ENCODE measurements at regions not wholly inside any gene's neighbourhood (a gene's known extent, or its start where the extent isn't known, plus 50 kb on each side); places are given as distances from the start of the nearest gene placed in this dataset.

DNA sequence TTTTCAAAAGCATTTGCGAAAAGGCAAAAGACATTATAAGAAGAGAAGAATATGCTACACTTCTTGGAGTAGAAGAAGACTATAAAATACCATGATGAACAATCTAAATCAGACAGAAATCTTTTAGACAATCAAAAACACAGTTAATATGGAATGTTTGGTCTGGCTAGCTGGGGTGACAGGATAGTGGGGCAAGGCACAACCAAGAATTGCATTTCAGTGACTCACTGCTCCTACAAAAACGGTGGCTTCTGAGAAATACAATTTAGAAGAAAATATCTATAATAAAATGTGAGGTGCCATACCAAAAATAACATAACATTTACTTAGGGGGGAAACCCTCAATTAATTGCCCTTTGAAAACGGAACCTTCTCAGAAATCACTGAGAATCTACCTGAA is 363.4 kb downstream of the NPR3 start:
- ChIA-PET CTCF (interaction anchor here (0.6 kb wide), 1 partner anchor 348 kb away, joined by 3 read pairs; no protein-coding TSS in a partner anchor), POLR2A (ENCODE audit: low non-redundant PET) (no interaction called here)
- no peak overlapping the region for H3K27ac ChIP-seq
- TF ChIP-seq, protein P1, sequence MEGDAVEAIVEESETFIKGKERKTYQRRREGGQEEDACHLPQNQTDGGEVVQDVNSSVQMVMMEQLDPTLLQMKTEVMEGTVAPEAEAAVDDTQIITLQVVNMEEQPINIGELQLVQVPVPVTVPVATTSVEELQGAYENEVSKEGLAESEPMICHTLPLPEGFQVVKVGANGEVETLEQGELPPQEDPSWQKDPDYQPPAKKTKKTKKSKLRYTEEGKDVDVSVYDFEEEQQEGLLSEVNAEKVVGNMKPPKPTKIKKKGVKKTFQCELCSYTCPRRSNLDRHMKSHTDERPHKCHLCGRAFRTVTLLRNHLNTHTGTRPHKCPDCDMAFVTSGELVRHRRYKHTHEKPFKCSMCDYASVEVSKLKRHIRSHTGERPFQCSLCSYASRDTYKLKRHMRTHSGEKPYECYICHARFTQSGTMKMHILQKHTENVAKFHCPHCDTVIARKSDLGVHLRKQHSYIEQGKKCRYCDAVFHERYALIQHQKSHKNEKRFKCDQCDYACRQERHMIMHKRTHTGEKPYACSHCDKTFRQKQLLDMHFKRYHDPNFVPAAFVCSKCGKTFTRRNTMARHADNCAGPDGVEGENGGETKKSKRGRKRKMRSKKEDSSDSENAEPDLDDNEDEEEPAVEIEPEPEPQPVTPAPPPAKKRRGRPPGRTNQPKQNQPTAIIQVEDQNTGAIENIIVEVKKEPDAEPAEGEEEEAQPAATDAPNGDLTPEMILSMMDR (conservative IDR thresholded peaks at IDR 0.05; ENCODE audit: low read depth), result no peak
- DNase-seq (ENCODE audit: low spot score), result no peak

DNA sequence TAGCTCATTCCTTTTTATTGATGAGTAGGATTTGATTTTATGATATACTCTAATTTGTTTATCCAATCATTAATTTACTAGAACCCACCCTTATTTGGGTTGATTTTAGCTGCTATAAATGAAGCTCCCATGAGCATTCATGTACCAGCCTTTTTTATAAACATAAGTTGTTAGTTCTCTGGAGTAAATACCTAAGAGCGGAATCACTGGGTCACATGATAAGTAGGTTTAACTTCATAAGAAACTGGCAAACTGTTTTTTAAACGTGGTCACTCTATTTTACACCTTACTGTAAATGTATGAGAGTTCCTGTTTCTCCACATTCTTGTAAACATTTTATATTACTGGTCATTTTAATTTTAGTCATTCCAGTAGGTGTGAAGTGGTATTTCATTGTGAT is 364.6 kb downstream of the NPR3 start:
- CTCF ChIA-PET, result interaction anchor here (0.6 kb wide), 1 partner anchor 372 kb away, joined by 3 read pairs; no protein-coding TSS in a partner anchor

GRCh38 chr5:33079548-33079947 is 361.2 kb upstream of the TARS1 start:
- POLR2A ChIA-PET (ENCODE audit: low non-redundant PET), result no interaction called here
- no peak for DNase-seq (ENCODE audit: low spot score)
- no peak overlapping the region for H3K27ac ChIP-seq
- TF ChIP-seq, protein P1 (conservative IDR thresholded peaks at IDR 0.05; ENCODE audit: low read depth), result no peak
- CTCF ChIA-PET, result no interaction called here

More for the DNA sequence above, 364.6 kb downstream of the NPR3 start:
- POLR2A ChIA-PET (ENCODE audit: low non-redundant PET), result no interaction called here
- no peak overlapping the region for H3K27ac ChIP-seq
- no peak for DNase-seq (ENCODE audit: low spot score)
- TF ChIP-seq, protein P1 (conservative IDR thresholded peaks at IDR 0.05; ENCODE audit: low read depth), result no peak

DNA sequence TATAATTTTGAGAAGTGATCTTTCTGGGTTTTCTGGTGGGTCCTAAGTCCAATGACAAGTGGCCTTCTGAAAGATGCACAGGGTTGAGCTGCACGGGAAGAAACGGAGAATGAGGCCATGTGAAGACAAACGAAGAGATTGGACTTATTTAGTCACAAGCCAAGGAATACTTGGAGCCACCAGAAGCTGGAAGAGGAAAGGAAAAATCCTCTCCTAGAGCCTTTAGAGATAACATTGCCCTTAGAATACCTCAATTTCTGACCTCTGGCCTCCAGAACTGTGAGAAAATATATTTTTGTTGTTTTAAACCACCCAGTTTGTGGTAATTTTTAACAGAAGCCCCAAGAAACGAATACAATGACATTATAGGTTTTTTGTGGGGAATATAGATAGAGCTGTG is 360.5 kb upstream of the TARS1 start:
- no peak for DNase-seq (ENCODE audit: low spot score)
- TF ChIP-seq, protein P1 (conservative IDR thresholded peaks at IDR 0.05; ENCODE audit: low read depth), result no peak
- ChIA-PET POLR2A (ENCODE audit: low non-redundant PET) (no interaction called here), CTCF (interaction anchor here (0.7 kb wide), 1 partner anchor 855 kb away, joined by 3 read pairs; no protein-coding TSS in a partner anchor)
- H3K27ac ChIP-seq, result no peak overlapping the region

GRCh38 chr5:33088176-33088575 is 352.6 kb upstream of the TARS1 start:
- ChIA-PET CTCF (no interaction called here), POLR2A (ENCODE audit: low non-redundant PET) (no interaction called here)
- DNase-seq (ENCODE audit: low spot score), result no peak
- TF ChIP-seq, protein P1 (conservative IDR thresholded peaks at IDR 0.05; ENCODE audit: low read depth), result no peak
- H3K27ac ChIP-seq, result no peak overlapping the region

- TF ChIP-seq, protein P1 (conservative IDR thresholded peaks at IDR 0.05; ENCODE audit: low read depth), result no peak
- ChIA-PET CTCF (interaction anchor here (0.5 kb wide), 1 partner anchor 154 kb away, joined by 3 read pairs; no protein-coding TSS in a partner anchor), POLR2A (ENCODE audit: low non-redundant PET) (no interaction called here)
- no peak overlapping the region for H3K27ac ChIP-seq
- no peak for DNase-seq (ENCODE audit: low spot score)
These were observed 349.0 kb upstream of the TARS1 start for GRCh38 chr5:33091571-33092363.

All from RWPE1 (cell line).